Activated T-cell treated with anti-CD3 and anti-CD28 coated beads for 24 hours (primary cell): ENCODE measurements at regions not wholly inside any gene's neighbourhood (a gene's known extent, or its start where the extent isn't known, plus 50 kb on each side); places are given as distances from the start of the nearest gene placed in this dataset.

Experiments
- DNase-seq: peaks from one replicate; pipeline ENCODE4 v3.0.0-alpha.2; 2020; ENCODE audit warnings: low read depth

GRCh38 chr18:24530630-24531111 lies 70.2 kb downstream of the HRH4 start:
- DNase-seq: no peak

GRCh38 chr18:24534271-24534670 lies 73.8 kb downstream of the HRH4 start:
- DNase-seq: no peak

GRCh38 chr18:24534737-24535136 lies 74.3 kb downstream of the HRH4 start:
- no peak for DNase-seq

GRCh38 chr18:24535527-24536295 lies 75.3 kb downstream of the HRH4 start:
- DNase-seq: no peak

GRCh38 chr18:24536326-24536725 lies 75.9 kb downstream of the HRH4 start:
- no peak for DNase-seq

- DNase-seq: no peak
These were observed 76.4 kb downstream of the HRH4 start for GRCh38 chr18:24536834-24537233.

GRCh38 chr18:24538414-24539264 lies 78.2 kb downstream of the HRH4 start:
- DNase-seq: no peak

GRCh38 chr18:24539866-24540617 lies 79.6 kb downstream of the HRH4 start:
- no peak for DNase-seq

- DNase-seq: no peak
These were observed 80.5 kb downstream of the HRH4 start for GRCh38 chr18:24540896-24541295.

GRCh38 chr18:24543086-24543794 lies 82.8 kb downstream of the HRH4 start:
- DNase-seq: no peak

GRCh38 chr18:24543795-24544498 lies 83.5 kb downstream of the HRH4 start:
- DNase-seq: no peak

- DNase-seq: no peak
These were observed 84.5 kb downstream of the HRH4 start for GRCh38 chr18:24544949-24545348.

GRCh38 chr18:24545651-24546050 lies 85.2 kb downstream of the HRH4 start:
- DNase-seq: no peak

- no peak for DNase-seq
These were observed 85.9 kb downstream of the HRH4 start for GRCh38 chr18:24546307-24546706.

- DNase-seq: no peak
These were observed 88.1 kb downstream of the HRH4 start for GRCh38 chr18:24548583-24548982.

GRCh38 chr18:24552218-24552617 lies 91.8 kb downstream of the HRH4 start:
- DNase-seq: no peak

GRCh38 chr18:24553571-24554285 lies 93.3 kb downstream of the HRH4 start:
- no peak for DNase-seq

- DNase-seq: no peak
These were observed 98.0 kb downstream of the HRH4 start for GRCh38 chr18:24558403-24558802.

GRCh38 chr18:24559526-24559925 lies 99.1 kb downstream of the HRH4 start:
- no peak for DNase-seq

- DNase-seq: no peak
These were observed 100.1 kb downstream of the HRH4 start for GRCh38 chr18:24560511-24560981.
